Kidney (tissue), 13 donors: ENCODE measurements at regions not wholly inside any gene's neighbourhood (a gene's known extent, or its start where the extent isn't known, plus 50 kb on each side); places are given as distances from the start of the nearest gene placed in this dataset.

ENCODE experiments used
- DNase-seq, 5 donors: peaks; one replicate each; pipeline ENCODE4 v3.0.0-alpha.2; 2013 to 2020
- FAIRE-seq: peaks from 2 replicates; lab custom pipeline; 2012; peaks lifted over from hg19 to GRCh38; lab: Jason Lieb, UNC
- H3K27ac ChIP-seq, 2 donors: one replicate each; pipeline ENCODE4 v1.7.0; 2013; ENCODE audit warnings: low read depth in 2 of 2, low read length in 2 of 2, inconsistent platforms in 1 of 2
- H3K27me3 ChIP-seq: one replicate; pipeline ENCODE4 v1.7.1; 2013; ENCODE audit warnings: low read length, inconsistent platforms; ENCODE audit not compliant: control insufficient read depth, insufficient read depth
- H3K36me3 ChIP-seq, 3 donors: one replicate each; pipeline versions ENCODE4 v1.7.0 to v1.7.1; 2013; ENCODE audit warnings: low read length in 3 of 3, control low read depth in 1 of 3, inconsistent platforms in 1 of 3; ENCODE audit not compliant: insufficient read depth in 3 of 3, control insufficient read depth in 2 of 3
- H3K4me1 ChIP-seq, 3 donors: one replicate each; pipeline versions ENCODE4 v1.7.0 to v1.7.1; 2013; ENCODE audit warnings: low read length in 3 of 3, inconsistent platforms in 1 of 3, low read depth in 1 of 3; ENCODE audit not compliant: control insufficient read depth in 2 of 3, insufficient read depth in 2 of 3
- H3K4me3 ChIP-seq, 3 donors: one replicate each; pipeline versions ENCODE4 v1.7.0 to v1.8.1; 2013; ENCODE audit warnings: low read length in 3 of 3, control low read depth in 1 of 3, inconsistent platforms in 1 of 3
- H3K9ac ChIP-seq, 3 donors: one replicate each; pipeline versions ENCODE4 v1.7.0 to v1.7.1; 2013; ENCODE audit warnings: low read length in 3 of 3, control low read depth in 1 of 3, inconsistent platforms in 1 of 3
- H3K9me3 ChIP-seq, 3 donors: one replicate each; pipeline versions ENCODE4 v1.7.0 to v1.7.1; 2013; ENCODE audit warnings: low read length in 3 of 3, control low read depth in 1 of 3, inconsistent platforms in 1 of 3; ENCODE audit not compliant: control insufficient read depth in 2 of 3, insufficient read depth in 1 of 3
- CTCF ChIP-seq: IDR thresholded peaks from 3 replicates; pipeline ENCODE4 v1.5.1; 2012; ENCODE audit warnings: mild to moderate bottlenecking, moderate library complexity, borderline replicate concordance; ENCODE audit not compliant: insufficient read depth; ENCODE audit errors: extremely low read depth
- intact Hi-C: fragments of 100-400 bp; cut with DNase I; formaldehyde crosslinking; loops from one replicate; pipeline ENCODE4 v1.11.1; 2022
- donor health status: control.
- donor health status: control.
- donor health status: control.
- donor health status: control.
- donor health status: control.
- donor health status: DM: yes; HTN: yes; CAD: no.
- donor health status: Normal renal cell carcinoma (clear cell type).

GRCh38 chr5:56722317-56722716, 93.0 kb upstream of the MAP3K1 start:
- H3K27me3 ChIP-seq = no peaks in the 10 kb centered on the region
- no peak for TF ChIP-seq CTCF
- no peak overlapping the region for H3K27ac ChIP-seq
- intact Hi-C loops = no loop called here
- H3K36me3 ChIP-seq = no peaks in the 10 kb centered on the region
- DNase-seq (no peak), FAIRE-seq (no peak)
- H3K4me3 ChIP-seq = no peak overlapping the region
- peaks cover 0 to 2% (median 0%) of the 10 kb centered on the region in 3 donors for H3K4me1 ChIP-seq
- H3K9ac ChIP-seq = no peak overlapping the region
- no peaks in the 10 kb centered on the region for H3K9me3 ChIP-seq

GRCh38 chr5:56717253-56717987, 97.9 kb upstream of the MAP3K1 start:
- no peaks in the 10 kb centered on the region for H3K27me3 ChIP-seq
- FAIRE-seq (no peak), DNase-seq (no peak)
- peaks cover 0 to 4% (median 2%) of the 10 kb centered on the region in 3 donors for H3K4me1 ChIP-seq
- no peak for TF ChIP-seq CTCF
- H3K27ac ChIP-seq = no peak overlapping the region
- no peaks in the 10 kb centered on the region for H3K36me3 ChIP-seq
- H3K4me3 ChIP-seq = peak overlapping the region in 2 of 3 donors; percentile 1 to 9
- H3K9ac ChIP-seq = no peak overlapping the region
- intact Hi-C loops = no loop called here
- no peaks in the 10 kb centered on the region for H3K9me3 ChIP-seq

GRCh38 chr5:56715986-56716385, 99.4 kb upstream of the MAP3K1 start:
- Histone ChIP-seq H3K27me3 (no peaks in the 10 kb centered on the region), H3K36me3 (no peaks in the 10 kb centered on the region), H3K4me1 (peaks cover 0 to 4% (median 2%) of the 10 kb centered on the region in 3 donors), H3K9ac (no peak overlapping the region), H3K27ac (no peak overlapping the region), H3K9me3 (no peaks in the 10 kb centered on the region), H3K4me3 (no peak overlapping the region)
- FAIRE-seq (no peak), DNase-seq (no peak)
- TF ChIP-seq CTCF = no peak
- intact Hi-C loops = no loop called here
